Left ventricle myocardium superior (tissue), 1 donor: ENCODE measurements at regions not wholly inside any gene's neighbourhood (a gene's known extent, or its start where the extent isn't known, plus 50 kb on each side); places are given as distances from the start of the nearest gene placed in this dataset.
"Not testable (repeated sequence)": the region's sequence is repeated elsewhere in the genome, so short reads cannot be mapped to it uniquely, and the experiment has no call there.

Experiments used
- ATAC-seq: fragments of 200-7000 bp; cut with Tn5 transposase; one replicate; pipeline ENCODE4 v1.9.1; 2020; ENCODE audit warnings: mild to moderate bottlenecking, moderate library complexity
- DNase-seq: peaks from one replicate; pipeline ENCODE4 v3.0.0-alpha.2; 2020
- intact Hi-C: fragments of 100-400 bp; cut with micrococcal nuclease; formaldehyde crosslinking; loops from one replicate; pipeline ENCODE4 v1.11.0; 2022
- donor health status: DM: no; HTN: yes; CAD: no; lungs with severe emphysema.

DNA sequence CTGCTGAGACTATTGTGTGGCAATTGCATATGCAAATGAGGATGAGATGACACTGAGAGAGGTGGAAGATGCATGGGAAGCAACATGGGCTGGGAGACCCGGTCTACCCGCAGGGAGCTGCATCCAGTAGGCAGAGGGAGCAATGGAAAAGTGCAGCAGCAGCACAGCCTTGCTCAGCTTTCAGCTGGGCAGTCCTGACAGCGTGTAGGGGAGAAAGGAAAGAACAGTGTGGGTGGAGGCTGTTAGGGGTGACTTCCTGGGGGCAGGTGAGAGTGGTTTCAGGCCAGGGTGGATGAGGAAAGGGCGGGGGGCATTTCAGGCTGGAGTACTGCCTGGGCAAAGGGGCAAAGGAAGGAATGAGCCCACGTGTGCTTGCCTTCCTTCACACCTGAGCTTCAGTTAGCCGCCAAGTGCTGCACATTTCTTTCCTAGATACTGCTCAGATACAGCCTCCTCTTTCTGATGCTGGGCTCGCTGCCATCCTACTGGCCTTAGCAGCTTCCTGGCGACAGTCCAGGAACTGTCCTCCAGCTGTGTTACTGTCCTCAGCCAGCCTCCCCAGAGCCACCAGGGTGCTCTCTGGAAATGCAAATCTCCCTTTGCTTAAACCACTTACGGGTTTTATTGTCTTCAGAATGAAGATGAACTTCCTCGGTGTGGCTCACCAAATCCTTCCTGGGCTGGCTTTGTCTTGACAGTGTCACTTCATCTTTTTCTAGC lies 276.3 kb downstream of the TSN start:
- ATAC-seq = peak; percentile 56

DNA sequence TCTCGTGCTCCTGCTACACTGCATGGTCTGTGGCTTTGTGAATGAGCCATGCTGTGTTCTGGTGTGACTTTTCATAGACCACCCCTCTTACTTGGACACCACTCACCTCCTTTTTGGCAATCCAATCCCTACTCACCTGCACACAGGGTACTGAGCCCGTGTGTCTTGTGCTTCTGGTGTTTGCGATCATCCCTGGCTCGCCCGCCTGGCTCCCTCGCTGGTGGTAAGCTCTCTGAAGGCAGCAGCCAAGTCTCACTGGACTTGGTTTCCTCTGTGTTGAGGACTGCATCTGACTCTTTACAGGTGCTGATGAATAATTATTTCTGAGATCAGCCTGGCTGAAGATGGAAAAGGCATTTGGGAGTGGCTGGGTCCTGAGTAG lies 276.8 kb downstream of the TSN start:
- DNase-seq = no peak
- intact Hi-C loops = no loop called here
- ATAC-seq = no peak

More for the DNA sequence above, 276.3 kb downstream of the TSN start:
- intact Hi-C loops = no loop called here
- DNase-seq = peak; percentile 51

- ATAC-seq (no peak), DNase-seq (no peak)
- intact Hi-C loops = no loop called here
These were observed 278.3 kb downstream of the TSN start for GRCh38 chr2:122033778-122034177.

- DNase-seq (no peak), ATAC-seq (no peak)
- intact Hi-C loops = no loop called here
These were observed 278.9 kb downstream of the TSN start for GRCh38 chr2:122034344-122034743.

DNA sequence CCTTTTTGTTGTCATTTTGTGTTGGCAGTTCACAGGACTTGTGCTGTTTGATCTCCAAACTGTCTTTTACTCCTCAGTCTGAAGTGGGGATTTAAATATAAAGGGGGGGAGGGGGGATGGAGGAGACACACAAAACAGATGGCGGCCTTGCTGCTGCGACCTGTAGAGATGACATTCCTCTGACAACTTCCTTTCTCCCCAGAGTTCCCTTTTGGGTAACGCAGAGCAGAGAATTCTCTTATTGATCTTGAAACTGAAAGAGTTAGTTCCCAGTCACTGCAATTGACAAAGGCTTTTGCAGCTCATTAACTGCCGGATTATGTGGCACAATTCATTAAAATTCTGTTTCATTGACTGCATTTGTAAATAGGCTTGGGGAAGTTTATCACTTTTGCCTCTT lies 279.3 kb downstream of the TSN start:
- ATAC-seq = no peak
- intact Hi-C loops = no loop called here
- DNase-seq = no peak

DNA sequence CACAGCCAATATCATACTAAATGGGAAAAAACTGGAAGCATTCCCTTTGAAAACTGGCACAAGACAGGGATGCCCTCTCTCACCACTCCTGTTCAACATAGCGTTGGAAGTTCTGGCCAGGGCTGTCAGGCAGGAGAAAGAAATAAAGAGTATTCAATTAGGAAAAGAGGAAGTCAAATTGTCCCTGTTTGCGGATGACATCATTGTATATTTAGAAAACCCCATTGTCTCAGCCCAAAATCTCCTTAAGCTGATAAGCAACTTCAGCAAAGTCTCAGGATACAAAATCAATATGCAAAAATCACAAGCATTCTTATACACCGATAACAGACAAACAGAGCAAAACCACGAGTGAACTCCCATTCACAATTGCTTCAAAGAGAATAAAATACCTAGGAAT lies 283.4 kb downstream of the TSN start:
- DNase-seq, ATAC-seq, intact Hi-C loops: not testable (repeated sequence)

DNA sequence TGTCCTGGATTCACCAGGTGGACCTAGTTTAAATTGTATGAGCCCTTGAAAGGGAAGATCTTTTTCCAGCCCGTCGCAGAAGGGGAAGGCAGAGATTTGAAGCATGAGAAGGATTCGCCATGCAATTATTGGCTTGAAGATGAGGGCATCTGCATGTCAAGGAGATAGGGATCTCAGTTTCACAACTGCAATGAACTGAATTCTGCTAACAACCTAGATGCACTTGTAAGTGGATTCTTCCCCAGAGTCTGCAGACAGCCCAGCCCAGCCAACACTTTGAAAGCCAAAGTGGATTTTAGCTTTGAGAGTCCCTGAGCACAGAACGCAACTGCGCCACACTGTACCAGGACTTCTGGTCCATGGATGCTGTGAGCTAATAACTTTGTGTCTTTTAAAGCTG lies 286.0 kb downstream of the TSN start:
- no peak for ATAC-seq
- DNase-seq = no peak
- intact Hi-C loops = no loop called here

- ATAC-seq, DNase-seq, intact Hi-C loops: not testable (repeated sequence)
These were observed 296.2 kb downstream of the TSN start for GRCh38 chr2:122051659-122052058.

DNA sequence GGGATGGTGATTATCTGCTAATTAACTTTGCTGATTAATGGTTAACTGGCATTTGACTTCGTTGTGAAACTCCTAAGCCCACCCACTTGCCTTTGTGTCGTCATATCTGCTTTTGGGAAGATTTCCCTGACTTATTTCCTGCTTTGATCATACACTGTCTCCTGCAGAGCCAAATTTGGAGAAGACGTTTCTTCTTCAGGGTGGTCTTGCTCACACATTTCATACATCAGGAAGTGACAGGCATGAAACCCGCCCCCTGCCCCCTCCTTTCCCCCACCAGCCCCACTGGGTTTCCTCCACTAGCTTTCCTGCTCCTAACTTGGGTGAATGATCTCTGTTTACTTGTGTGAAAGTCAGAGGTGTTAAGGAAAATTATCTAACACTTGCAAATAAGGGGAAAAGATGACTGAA lies 300.1 kb downstream of the TSN start:
- no peak for DNase-seq
- intact Hi-C loops = no loop called here
- ATAC-seq = no peak

- DNase-seq = no peak
- intact Hi-C loops = no loop called here
These were observed 301.4 kb downstream of the TSN start for GRCh38 chr2:122056853-122057252.

GRCh38 chr2:122061206-122061605 lies 305.8 kb downstream of the TSN start:
- intact Hi-C loops = no loop called here
- DNase-seq = no peak
- no peak for ATAC-seq

More at GRCh38 chr2:122056853-122057252, 301.4 kb downstream of the TSN start:
- ATAC-seq = no peak

DNA sequence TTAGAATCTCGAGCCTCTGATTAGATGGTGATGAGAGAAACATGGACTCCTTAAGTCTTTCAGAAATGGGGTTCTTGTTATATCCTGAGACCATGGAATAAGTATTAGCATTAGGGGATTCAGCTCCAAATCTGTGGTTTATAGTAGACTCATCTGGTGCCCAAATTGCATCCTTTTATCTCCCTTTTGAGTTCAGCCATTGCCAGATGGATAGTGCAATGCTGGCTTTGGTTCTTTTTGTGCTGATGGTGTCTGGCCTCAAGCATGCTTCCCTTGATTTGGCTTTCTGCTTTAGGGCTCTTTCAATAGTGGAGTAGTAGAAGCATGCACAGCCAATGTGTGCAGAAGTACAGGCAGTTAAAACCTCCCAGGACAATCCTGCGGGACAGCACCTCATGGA lies 306.4 kb downstream of the TSN start:
- no peak for DNase-seq
- intact Hi-C loops = no loop called here
- no peak for ATAC-seq

DNA sequence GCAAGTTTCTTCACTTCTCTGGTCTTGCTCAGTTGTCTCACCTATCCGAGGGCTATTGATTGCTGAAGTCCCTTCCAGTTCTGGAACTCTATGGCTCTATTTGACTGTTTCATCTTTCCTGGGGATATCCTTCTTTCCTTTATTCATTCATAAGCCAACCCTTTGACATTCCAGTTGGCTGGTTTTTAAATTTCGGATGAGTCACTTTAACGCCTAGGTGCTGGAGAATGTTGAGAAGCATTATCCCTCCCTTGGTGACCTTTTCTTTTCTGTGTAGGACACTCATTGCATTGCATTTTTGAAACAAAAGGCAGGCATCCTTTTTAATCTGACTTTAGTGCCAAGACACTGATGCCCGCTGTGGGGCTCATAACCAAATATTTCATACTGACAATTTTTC lies 307.1 kb downstream of the TSN start:
- ATAC-seq = no peak
- intact Hi-C loops = no loop called here
- DNase-seq = no peak

DNA sequence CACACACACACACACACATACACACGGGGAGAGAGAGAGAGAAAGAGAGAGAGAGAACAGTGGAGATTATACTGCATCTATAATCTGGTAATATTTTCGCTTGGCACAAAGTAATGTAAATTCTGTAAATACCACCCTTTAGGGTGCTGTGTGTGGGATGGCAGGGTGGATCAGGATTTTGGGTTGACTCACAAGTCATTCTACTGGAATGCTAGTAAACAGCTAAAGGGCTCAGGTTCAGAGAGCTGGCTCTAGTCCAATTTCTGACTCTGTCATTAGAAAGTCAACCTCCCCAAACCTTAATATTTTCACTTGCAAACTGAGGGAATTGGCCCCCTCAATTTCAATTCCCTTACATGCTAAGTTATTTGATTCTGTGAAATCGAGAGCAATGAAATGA lies 308.3 kb downstream of the TSN start:
- ATAC-seq = no peak
- no peak for DNase-seq
- intact Hi-C loops = no loop called here

DNA sequence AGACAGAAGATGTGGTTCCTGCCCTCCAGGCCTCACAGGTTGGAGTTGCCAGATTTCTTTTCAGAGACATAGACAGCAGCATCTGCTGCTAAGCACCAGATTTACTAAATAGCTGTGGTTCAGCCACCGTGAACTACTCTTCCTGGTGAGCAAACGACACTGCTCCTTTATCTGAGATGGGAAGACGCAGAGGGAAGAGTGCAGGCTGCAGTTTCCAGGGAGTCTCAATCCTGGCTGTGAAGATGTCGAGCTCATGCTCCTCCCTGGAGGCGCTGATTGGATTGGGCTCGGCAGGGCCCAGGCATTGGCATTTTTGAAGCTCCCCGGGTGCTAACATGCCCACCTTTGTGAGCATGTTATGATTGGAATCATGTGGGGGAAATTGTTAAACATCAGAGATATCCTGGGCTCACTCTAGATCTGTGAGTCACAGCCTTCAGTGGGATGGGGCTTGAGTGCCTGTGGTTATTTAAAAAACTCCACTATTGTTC lies 314.8 kb downstream of the TSN start:
- ATAC-seq = no peak
- intact Hi-C loops = no loop called here
- no peak for DNase-seq

GRCh38 chr2:122072666-122073065 lies 317.2 kb downstream of the TSN start:
- DNase-seq = no peak
- intact Hi-C loops = no loop called here
- ATAC-seq = no peak

DNA sequence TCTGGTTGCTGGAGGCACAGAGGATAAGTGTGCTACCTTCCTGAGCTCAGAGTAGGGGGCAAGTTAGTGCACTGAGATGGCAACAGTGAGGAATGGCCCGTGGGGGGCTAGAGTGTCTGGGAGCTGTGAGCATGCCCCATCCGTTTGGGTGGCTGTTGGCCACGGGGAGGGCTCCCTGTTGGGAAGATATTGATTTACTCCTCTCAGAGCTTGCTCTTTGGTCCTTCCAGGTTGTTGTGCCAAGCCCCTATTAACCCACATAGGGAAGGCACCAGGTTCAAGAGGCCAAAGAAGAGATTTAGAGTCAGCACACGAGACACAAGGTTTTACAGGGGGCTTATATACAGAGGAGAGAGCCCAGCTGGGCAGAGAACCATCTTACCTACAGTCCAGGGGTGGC lies 318.8 kb downstream of the TSN start:
- DNase-seq (no peak), ATAC-seq (no peak)
- intact Hi-C loops = no loop called here

DNA sequence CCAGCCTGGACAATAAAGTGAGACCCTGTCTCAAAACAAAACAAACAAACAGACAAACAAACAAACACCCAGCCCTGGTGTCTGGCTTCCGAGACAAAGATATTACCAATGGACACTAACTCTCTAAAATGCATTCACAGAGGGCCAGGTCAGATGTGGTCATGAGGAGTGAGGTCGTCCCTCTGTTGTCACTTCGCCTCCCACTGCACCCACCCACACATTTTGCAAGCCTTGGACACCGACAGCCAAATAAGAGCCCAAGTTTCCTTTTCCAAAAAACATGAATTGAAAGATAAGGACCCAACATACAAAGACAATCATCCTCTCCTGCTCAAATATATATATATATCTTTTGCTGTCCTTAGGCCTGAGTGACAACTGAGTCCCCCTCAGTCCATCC lies 319.9 kb downstream of the TSN start:
- no peak for ATAC-seq
- no peak for DNase-seq
- intact Hi-C loops = no loop called here

- intact Hi-C loops = no loop called here
- DNase-seq (no peak), ATAC-seq (no peak)
These were observed 321.7 kb downstream of the TSN start for GRCh38 chr2:122077114-122077513.

GRCh38 chr2:122077771-122078170 lies 322.3 kb downstream of the TSN start:
- no peak for ATAC-seq
- intact Hi-C loops = no loop called here
- no peak for DNase-seq

- no peak for DNase-seq
- intact Hi-C loops = no loop called here
- no peak for ATAC-seq
These were observed 323.0 kb downstream of the TSN start for GRCh38 chr2:122078451-122078850.

DNA sequence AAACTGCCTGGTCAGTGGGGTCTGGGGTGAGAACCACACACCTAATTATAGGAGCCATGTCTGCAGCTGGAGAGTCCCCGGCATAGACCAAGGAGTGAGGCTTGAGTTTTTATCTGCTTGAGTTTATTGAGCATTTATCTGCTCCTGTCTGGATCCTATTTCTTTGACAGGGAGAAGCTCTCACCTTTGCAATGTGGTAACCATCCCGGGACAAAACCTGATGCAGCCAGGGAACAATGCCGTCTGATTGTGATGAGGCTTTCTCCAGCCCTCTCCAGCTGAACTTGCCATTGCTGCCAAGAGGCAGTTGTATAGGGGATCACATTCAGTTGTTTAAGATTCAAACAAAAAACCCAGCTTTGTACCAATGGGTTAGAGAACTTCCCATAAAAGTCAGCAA lies 324.4 kb downstream of the TSN start:
- ATAC-seq = no peak
- DNase-seq = no peak
- intact Hi-C loops = no loop called here
